ENCODE measurements at regions not wholly inside any gene's neighbourhood (a gene's known extent, or its start where the extent isn't known, plus 50 kb on each side); places are given as distances from the start of the nearest gene placed in this dataset.

GRCh38 chr10:2900530-2900929 is 166.8 kb upstream of the PFKP start:
- TF ChIP-seq TAF1 (IDR thresholded peaks at IDR 0.05; ENCODE audit: borderline replicate concordance, low read depth, low read length), result no peak
- no peak for TF ChIP-seq POLR2AphosphoS5 (IDR thresholded peaks at IDR 0.05; ENCODE audit: low read depth, low read length)

Measured in GM12892 (cell line).